ENCODE measurements at regions not wholly inside any gene's neighbourhood (a gene's known extent, or its start where the extent isn't known, plus 50 kb on each side); places are given as distances from the start of the nearest gene placed in this dataset.

DNA sequence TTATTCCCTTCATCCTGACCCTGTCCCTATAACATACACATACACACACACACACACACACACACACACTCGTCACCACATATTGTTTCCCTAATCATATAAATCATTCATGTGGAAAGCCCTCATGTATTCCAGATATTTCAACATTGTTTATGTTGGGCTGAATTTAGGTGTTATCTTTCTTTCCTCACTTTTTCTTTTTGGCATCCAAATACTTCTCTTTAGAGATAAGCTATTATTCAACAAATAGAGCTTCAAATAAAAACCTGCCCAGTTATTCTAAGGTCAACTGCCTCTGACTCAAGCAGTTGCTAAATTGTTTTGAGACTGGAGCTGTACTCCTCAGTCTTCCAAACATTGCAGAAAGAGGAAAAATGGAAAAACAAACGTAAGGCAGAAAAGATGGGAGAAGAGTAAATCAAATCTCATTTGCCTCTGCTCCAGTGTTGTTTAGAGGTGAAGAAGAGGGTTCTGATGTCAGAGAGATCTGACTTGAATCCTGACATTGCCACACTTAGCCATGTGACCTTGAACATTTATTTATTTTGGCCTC lies 215.7 kb downstream of the GAS1 start:
- DNase-seq (ENCODE audit: low spot score in 2 of 2), result no peak

DNA sequence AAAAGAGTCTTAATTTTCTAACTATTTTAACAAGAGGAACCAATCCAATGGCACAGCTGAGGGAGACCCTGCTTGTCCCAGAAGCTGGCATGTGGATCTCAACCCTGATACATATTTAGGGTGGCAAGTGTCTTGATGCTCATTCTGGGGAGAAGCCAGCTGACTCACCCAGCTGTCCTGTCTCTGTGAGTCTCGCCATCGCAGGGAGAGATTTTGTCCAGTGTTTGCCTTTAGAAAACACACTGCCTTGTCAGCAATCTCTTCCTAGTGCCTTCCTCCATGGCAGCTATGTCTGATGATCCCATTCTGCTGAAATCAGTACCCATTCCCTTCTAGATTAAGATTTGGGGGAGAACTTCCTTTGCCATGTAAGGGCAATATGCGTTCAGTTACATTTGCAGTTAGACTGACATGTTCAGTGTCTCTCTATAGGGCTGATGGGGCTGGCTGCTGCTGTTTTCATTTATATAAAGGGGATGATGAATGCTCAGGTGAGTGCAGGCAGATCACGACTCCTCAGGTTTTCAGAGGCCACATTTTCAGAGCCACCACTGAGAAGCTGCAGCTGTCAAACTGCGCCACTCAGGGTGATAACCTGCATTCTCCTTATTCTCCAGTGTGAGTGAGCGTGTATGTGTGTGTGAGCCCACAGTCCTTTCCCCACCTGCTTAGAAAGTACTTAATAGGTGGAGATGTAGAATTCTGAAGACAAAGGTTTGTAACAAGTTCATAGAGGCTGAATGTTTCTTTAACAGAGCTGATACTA lies 217.0 kb downstream of the GAS1 start:
- H3K9me3 Mint-ChIP-seq, result no peaks in the 10 kb centered on the region
- no peak overlapping the region for H3K27ac Mint-ChIP-seq
- no peak for DNase-seq (ENCODE audit: low spot score in 2 of 2)
- no peak for ATAC-seq
- H3K36me3 Mint-ChIP-seq, result no peaks in the 10 kb centered on the region

More for the DNA sequence above, 215.7 kb downstream of the GAS1 start:
- ATAC-seq, result no peak
- Mint-ChIP-seq H3K27ac (no peak overlapping the region), H3K9me3 (no peaks in the 10 kb centered on the region), H3K36me3 (no peaks in the 10 kb centered on the region)

GRCh38 chr9:86724529-86724928 lies 222.8 kb downstream of the GAS1 start:
- Mint-ChIP-seq H3K27ac (no peak overlapping the region), H3K9me3 (no peaks in the 10 kb centered on the region), H3K36me3 (no peaks in the 10 kb centered on the region)
- no peak for ATAC-seq
- DNase-seq (ENCODE audit: low spot score in 2 of 2), result no peak

- Mint-ChIP-seq H3K9me3 (no peaks in the 10 kb centered on the region), H3K27ac (no peak overlapping the region), H3K36me3 (no peaks in the 10 kb centered on the region)
- DNase-seq (ENCODE audit: low spot score in 2 of 2), result no peak
- no peak for ATAC-seq
Measured at GRCh38 chr9:86723346-86723745, 224.0 kb downstream of the GAS1 start.

GRCh38 chr9:86722706-86723075 lies 224.6 kb downstream of the GAS1 start:
- DNase-seq (ENCODE audit: low spot score in 2 of 2) (no peak), ATAC-seq (no peak)
- Mint-ChIP-seq H3K9me3 (no peaks in the 10 kb centered on the region), H3K27ac (no peak overlapping the region), H3K36me3 (no peaks in the 10 kb centered on the region)

DNA sequence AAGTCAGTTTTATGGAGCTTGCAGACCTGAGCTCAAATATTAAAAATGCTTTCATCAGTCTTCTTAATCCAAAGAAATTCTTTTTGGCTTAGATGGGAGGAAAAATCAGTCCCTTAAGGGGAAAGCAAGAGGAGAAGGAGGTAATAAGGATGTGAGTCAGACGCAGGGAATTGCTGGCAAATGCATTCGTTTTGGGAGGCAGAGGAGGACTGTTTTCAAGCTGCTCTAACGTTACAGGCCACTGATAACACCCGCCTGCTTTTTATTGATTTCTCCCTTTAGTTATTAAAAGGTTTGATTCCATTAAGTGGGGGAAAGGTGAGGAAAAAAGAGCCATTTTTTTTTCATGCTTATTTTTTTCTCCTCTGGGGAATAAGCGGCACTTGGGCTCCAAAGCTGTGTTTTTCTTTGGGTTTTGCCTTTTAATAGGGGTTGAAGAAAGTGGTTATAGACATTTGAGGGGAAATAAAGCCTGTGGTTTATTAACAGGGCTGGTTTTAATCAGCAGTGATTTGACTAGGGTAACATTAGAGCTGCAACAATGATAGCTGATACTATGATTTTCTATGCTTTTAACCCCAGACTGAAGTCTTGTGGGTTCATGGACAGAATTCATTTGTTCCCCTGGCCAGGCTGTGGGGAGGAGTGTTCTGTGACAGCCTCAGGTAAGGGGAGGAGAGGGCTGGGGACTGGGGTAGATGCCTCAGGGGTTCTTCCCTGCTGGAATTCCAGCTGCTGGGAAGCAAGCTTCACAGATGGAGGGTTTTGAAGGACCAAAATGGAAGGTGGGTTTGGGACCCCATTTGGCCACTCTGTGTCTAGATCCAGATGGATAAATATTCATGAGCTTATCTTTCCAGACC lies 225.2 kb downstream of the GAS1 start:
- no peaks in the 10 kb centered on the region for H3K36me3 Mint-ChIP-seq
- no peaks in the 10 kb centered on the region for H3K9me3 Mint-ChIP-seq
- no peak overlapping the region for H3K27ac Mint-ChIP-seq
- ATAC-seq, result no peak
- no peak for DNase-seq (ENCODE audit: low spot score in 2 of 2)

DNA sequence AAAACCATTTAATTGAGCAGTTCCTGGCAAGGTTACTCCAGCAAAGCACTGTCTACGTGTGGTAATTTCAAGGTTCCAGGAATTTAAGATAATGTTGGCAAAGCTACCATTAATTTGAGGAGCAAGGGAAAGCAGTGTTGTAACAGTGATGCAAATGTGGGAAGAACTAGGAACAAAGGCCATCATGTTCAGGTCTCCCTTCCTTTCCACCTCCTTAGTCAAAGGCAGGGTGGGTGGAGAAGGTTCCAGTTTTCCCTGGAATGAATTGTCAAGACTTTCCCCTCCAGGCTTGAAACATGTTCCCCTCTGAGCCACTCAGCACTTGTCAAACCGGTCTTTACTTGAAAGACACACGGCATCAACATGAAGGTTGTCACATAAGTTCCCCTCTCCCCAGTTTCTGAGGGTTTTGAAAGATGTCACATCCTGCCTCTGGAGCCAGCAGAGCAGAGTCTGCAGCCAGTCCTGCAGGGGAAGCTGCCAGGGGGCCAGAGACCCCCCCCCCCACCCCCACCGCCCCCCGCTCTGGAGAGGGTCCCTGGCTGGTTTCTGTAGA lies 226.0 kb downstream of the GAS1 start:
- no peak for ATAC-seq
- Mint-ChIP-seq H3K36me3 (no peaks in the 10 kb centered on the region), H3K9me3 (no peaks in the 10 kb centered on the region), H3K27ac (no peak overlapping the region)
- no peak for DNase-seq (ENCODE audit: low spot score in 2 of 2)

DNA sequence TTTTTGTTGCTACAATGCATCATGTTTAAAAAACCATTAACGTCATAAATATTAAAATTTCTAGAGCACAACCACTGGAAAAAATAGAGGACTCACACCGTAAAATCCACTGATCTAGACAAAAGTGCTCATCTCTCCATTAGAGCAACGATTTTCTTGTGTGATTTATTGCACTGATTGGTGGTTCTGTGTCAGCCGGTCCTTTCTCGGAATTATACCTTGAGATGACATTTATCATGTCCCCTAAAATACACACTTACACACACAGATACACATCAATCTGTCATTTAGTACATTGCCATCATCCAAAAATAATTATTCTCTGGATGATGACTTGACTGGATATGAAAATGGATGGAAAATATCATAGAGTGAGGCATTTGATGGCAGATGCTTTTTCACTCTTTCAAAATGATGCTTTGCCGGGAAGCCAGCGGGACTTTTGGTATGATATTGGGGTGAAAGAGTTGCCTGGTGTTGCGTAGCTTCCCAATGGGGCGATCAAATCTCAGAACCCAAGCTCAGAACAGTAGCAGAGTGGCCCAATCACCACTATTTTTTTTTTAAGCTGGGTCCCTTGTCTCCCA lies 226.6 kb downstream of the GAS1 start:
- no peak for DNase-seq (ENCODE audit: low spot score in 2 of 2)
- no peak overlapping the region for H3K27ac Mint-ChIP-seq
- H3K36me3 Mint-ChIP-seq, result no peaks in the 10 kb centered on the region
- ATAC-seq, result no peak
- no peaks in the 10 kb centered on the region for H3K9me3 Mint-ChIP-seq

DNA sequence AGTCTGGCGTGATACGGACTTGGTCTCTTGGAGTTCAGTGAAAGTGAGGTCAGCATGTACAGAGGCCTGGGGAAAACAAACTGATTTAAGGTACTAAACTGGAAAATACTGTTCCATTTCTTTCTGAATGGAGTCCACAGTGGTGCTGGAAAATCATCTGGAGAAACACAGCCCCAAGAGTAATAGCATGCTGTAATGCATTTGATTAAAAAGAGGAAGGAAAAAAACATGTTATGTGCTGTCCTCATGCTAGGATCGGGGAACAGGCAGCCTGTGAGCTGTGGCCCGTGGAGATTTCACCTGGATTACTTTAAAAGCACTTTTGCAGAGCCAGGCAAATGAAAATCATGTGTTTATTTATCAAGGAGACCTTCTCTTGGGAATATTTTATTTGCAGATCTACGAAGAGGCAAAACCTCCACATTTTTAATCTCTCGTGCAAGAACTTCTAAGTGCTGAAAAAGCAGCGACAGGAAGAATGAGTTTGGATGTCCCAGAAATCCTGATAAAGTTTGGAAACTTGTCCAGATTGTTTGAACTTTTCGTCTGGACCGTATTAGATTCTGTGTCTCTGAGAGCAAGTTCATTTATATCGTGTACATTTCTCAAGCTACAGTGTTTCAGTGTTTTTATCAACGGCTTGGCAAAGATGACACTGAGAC lies 228.8 kb downstream of the GAS1 start:
- no peaks in the 10 kb centered on the region for H3K36me3 Mint-ChIP-seq
- H3K27ac Mint-ChIP-seq, result no peak overlapping the region
- ATAC-seq (no peak), DNase-seq (ENCODE audit: low spot score in 2 of 2) (no peak)
- no peaks in the 10 kb centered on the region for H3K9me3 Mint-ChIP-seq

DNA sequence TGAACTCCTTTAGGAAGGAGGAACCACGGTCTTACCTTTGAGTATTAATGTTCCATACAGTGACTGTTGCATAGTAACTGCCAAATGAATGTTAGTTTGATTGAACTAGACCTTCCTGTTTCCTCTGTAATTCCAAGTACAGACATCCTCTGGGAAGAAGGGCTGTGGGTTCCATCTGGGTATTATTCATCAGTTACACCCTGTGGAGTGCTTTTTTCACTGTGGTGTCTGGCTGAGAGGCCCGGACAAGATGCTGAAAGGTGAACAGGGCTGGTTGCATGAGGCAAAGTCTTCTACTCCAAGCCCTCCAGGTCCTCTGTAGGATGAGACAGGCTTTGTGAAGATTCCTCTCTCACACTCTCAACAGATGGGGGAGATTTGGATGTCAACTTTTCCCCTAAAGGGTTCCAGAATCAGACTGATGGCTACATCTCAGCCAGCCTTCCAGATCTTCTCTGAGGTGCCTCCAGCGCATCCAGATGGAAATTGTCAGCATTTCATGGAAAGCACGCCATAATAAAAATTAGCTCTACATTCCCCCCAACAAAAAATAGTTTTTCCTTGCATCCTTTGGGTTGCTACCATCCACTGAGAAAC lies 230.9 kb downstream of the GAS1 start:
- ATAC-seq (no peak), DNase-seq (ENCODE audit: low spot score in 2 of 2) (no peak)
- no peaks in the 10 kb centered on the region for H3K36me3 Mint-ChIP-seq
- H3K27ac Mint-ChIP-seq, result no peak overlapping the region
- H3K9me3 Mint-ChIP-seq, result no peaks in the 10 kb centered on the region

DNA sequence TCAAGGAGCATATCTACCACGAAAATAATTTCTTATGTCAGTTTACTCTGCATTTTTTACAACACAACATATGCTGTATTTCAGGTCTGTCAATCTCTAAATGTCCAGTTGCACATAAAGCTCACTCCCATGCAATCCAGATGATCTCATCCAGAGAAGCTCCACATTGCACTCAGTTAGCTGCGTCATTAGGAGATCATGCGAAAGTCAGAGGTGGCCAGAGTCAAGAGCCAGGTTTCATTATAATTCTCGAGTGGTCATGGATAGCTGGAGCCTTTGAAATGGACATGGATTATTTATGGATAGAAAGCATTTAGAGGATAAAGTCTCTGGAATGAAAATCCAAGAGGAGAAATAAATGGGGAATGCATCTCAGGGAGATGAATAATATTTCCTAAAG lies 232.3 kb downstream of the GAS1 start:
- ATAC-seq, result no peak
- Mint-ChIP-seq H3K36me3 (no peaks in the 10 kb centered on the region), H3K9me3 (no peaks in the 10 kb centered on the region), H3K27ac (no peak overlapping the region)
- DNase-seq (ENCODE audit: low spot score in 2 of 2), result no peak

GRCh38 chr9:86713970-86714369 lies 233.3 kb downstream of the GAS1 start:
- no peaks in the 10 kb centered on the region for H3K36me3 Mint-ChIP-seq
- no peak overlapping the region for H3K27ac Mint-ChIP-seq
- DNase-seq (ENCODE audit: low spot score in 2 of 2) (no peak), ATAC-seq (no peak)
- H3K9me3 Mint-ChIP-seq, result no peaks in the 10 kb centered on the region

GRCh38 chr9:86713470-86713869 lies 233.8 kb downstream of the GAS1 start:
- ATAC-seq (no peak), DNase-seq (ENCODE audit: low spot score in 2 of 2) (no peak)
- Mint-ChIP-seq H3K9me3 (no peaks in the 10 kb centered on the region), H3K27ac (no peak overlapping the region), H3K36me3 (no peaks in the 10 kb centered on the region)

GRCh38 chr9:86708918-86709835 lies 238.1 kb downstream of the GAS1 start:
- ATAC-seq, result no peak
- Mint-ChIP-seq H3K27ac (no peak overlapping the region), H3K9me3 (no peaks in the 10 kb centered on the region)

DNA sequence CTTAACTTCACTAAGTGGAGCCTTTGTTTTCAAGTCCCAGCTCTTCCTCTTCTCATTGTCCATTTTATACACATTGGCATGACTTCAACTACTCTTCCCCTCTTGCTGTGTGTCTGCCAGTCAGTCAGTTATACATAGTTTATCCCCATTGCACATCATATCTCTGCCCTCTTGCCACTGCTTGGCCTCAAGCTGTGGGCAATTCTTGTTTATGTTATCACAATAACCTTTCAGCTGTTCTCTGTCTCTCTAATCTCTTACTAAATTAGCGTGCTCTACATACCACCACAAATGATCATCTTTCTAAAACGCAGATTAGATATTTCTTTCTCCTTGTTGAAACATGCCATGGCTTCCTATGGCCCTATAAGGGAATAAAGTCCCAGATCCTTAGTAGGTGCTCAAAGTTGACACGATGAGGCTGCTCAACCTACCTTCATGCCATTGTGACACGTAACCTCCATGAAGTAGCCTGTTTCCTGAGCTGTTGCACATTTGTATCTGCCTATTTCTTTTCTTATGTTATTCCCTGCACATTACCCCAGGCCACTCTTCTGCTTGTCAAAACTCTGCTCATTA lies 239.3 kb downstream of the GAS1 start:
- Mint-ChIP-seq H3K9me3 (no peaks in the 10 kb centered on the region), H3K27ac (no peak overlapping the region), H3K36me3 (no peaks in the 10 kb centered on the region)
- ATAC-seq (no peak), DNase-seq (ENCODE audit: low spot score in 2 of 2) (no peak)

More at GRCh38 chr9:86708918-86709835, 238.1 kb downstream of the GAS1 start:
- H3K36me3 Mint-ChIP-seq, result no peaks in the 10 kb centered on the region
- DNase-seq (ENCODE audit: low spot score in 2 of 2), result no peak
